ENCODE measurements at regions not wholly inside any gene's neighbourhood (a gene's known extent, or its start where the extent isn't known, plus 50 kb on each side); places are given as distances from the start of the nearest gene placed in this dataset.

GRCh38 chr6:98092331-98092730, 742.0 kb upstream of the POU3F2 start:
- Histone ChIP-seq H3K27ac (ENCODE audit: low read depth, low read length) (no peak overlapping the region), H3K36me3 (ENCODE audit: low read length) (no peaks in the 10 kb centered on the region), H3K27me3 (ENCODE audit: low read length) (no peaks in the 10 kb centered on the region), H3K4me3 (ENCODE audit: insufficient read depth, low read length, poor library complexity, severe bottlenecking) (no peak overlapping the region), H3K9me3 (ENCODE audit: insufficient read depth, low read length) (no peaks in the 10 kb centered on the region), H3K79me2 (ENCODE audit: insufficient read depth, low read length) (no peaks in the 10 kb centered on the region), H3K9me2 (replicated peaks; ENCODE audit: insufficient read depth, low read length) (no peaks in the 10 kb centered on the region), H3K4me2 (ENCODE audit: low read depth, low read length, poor library complexity, severe bottlenecking) (no peak overlapping the region), H4K20me1 (ENCODE audit: low read depth, low read length) (no peaks in the 10 kb centered on the region), H3F3A (ENCODE audit: insufficient read depth) (no peaks in the 10 kb centered on the region), H2AFZ (ENCODE audit: low read depth, low read length, severe bottlenecking) (no peak overlapping the region), H3K9ac (ENCODE audit: low read length) (no peak overlapping the region)
- TF ChIP-seq, protein P1, sequence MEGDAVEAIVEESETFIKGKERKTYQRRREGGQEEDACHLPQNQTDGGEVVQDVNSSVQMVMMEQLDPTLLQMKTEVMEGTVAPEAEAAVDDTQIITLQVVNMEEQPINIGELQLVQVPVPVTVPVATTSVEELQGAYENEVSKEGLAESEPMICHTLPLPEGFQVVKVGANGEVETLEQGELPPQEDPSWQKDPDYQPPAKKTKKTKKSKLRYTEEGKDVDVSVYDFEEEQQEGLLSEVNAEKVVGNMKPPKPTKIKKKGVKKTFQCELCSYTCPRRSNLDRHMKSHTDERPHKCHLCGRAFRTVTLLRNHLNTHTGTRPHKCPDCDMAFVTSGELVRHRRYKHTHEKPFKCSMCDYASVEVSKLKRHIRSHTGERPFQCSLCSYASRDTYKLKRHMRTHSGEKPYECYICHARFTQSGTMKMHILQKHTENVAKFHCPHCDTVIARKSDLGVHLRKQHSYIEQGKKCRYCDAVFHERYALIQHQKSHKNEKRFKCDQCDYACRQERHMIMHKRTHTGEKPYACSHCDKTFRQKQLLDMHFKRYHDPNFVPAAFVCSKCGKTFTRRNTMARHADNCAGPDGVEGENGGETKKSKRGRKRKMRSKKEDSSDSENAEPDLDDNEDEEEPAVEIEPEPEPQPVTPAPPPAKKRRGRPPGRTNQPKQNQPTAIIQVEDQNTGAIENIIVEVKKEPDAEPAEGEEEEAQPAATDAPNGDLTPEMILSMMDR (IDR thresholded peaks at IDR 0.05; ENCODE audit: insufficient read depth, low read length, poor library complexity, severe bottlenecking): no peak
- no peak for TF ChIP-seq EZH2phosphoT487 (conservative IDR thresholded peaks at IDR 0.05; ENCODE audit: low read length)

- no peaks in the 10 kb centered on the region for H3K9me2 ChIP-seq (replicated peaks; ENCODE audit: insufficient read depth, low read length)
- no peaks in the 10 kb centered on the region for H3K27me3 ChIP-seq (ENCODE audit: low read length)
- H3K27ac ChIP-seq (ENCODE audit: low read depth, low read length): no peak overlapping the region
- no peaks in the 10 kb centered on the region for H3K9me3 ChIP-seq (ENCODE audit: insufficient read depth, low read length)
- H3F3A ChIP-seq (ENCODE audit: insufficient read depth): no peaks in the 10 kb centered on the region
- H4K20me1 ChIP-seq (ENCODE audit: low read depth, low read length): no peaks in the 10 kb centered on the region
- H3K9ac ChIP-seq (ENCODE audit: low read length): no peak overlapping the region
- H3K4me2 ChIP-seq (ENCODE audit: low read depth, low read length, poor library complexity, severe bottlenecking): no peak overlapping the region
- H3K4me3 ChIP-seq (ENCODE audit: insufficient read depth, low read length, poor library complexity, severe bottlenecking): no peak overlapping the region
- H3K79me2 ChIP-seq (ENCODE audit: insufficient read depth, low read length): no peaks in the 10 kb centered on the region
- no peak for TF ChIP-seq EZH2phosphoT487 (conservative IDR thresholded peaks at IDR 0.05; ENCODE audit: low read length)
- TF ChIP-seq, protein P1 (IDR thresholded peaks at IDR 0.05; ENCODE audit: insufficient read depth, low read length, poor library complexity, severe bottlenecking): no peak
- H2AFZ ChIP-seq (ENCODE audit: low read depth, low read length, severe bottlenecking): no peak overlapping the region
- H3K36me3 ChIP-seq (ENCODE audit: low read length): no peaks in the 10 kb centered on the region
Measured at GRCh38 chr6:98094696-98095095, 739.7 kb upstream of the POU3F2 start.

GRCh38 chr6:98107801-98108200, 726.6 kb upstream of the POU3F2 start:
- no peaks in the 10 kb centered on the region for H3F3A ChIP-seq (ENCODE audit: insufficient read depth)

More at GRCh38 chr6:98107801-98108200, 726.6 kb upstream of the POU3F2 start:
- H3K4me2 ChIP-seq (ENCODE audit: low read depth, low read length, poor library complexity, severe bottlenecking): no peak overlapping the region
- TF ChIP-seq EZH2phosphoT487 (conservative IDR thresholded peaks at IDR 0.05; ENCODE audit: low read length): no peak
- TF ChIP-seq, protein P1 (IDR thresholded peaks at IDR 0.05; ENCODE audit: insufficient read depth, low read length, poor library complexity, severe bottlenecking): no peak
- no peaks in the 10 kb centered on the region for H3K9me2 ChIP-seq (replicated peaks; ENCODE audit: insufficient read depth, low read length)
- H3K27ac ChIP-seq (ENCODE audit: low read depth, low read length): no peak overlapping the region
- no peak overlapping the region for H3K4me3 ChIP-seq (ENCODE audit: insufficient read depth, low read length, poor library complexity, severe bottlenecking)
- H3K9ac ChIP-seq (ENCODE audit: low read length): no peak overlapping the region
- H3K36me3 ChIP-seq (ENCODE audit: low read length): no peaks in the 10 kb centered on the region
- no peaks in the 10 kb centered on the region for H4K20me1 ChIP-seq (ENCODE audit: low read depth, low read length)
- H3K79me2 ChIP-seq (ENCODE audit: insufficient read depth, low read length): no peaks in the 10 kb centered on the region
- no peaks in the 10 kb centered on the region for H3K27me3 ChIP-seq (ENCODE audit: low read length)
- no peak overlapping the region for H2AFZ ChIP-seq (ENCODE audit: low read depth, low read length, severe bottlenecking)
- H3K9me3 ChIP-seq (ENCODE audit: insufficient read depth, low read length): no peaks in the 10 kb centered on the region
